HG03175 (cell line): ENCODE measurements at regions not wholly inside any gene's neighbourhood (a gene's known extent, or its start where the extent isn't known, plus 50 kb on each side); places are given as distances from the start of the nearest gene placed in this dataset.

Source experiments
- ATAC-seq: cut with Tn5 transposase; IDR thresholded peaks from one replicate; pipeline ENCODE4 v1.9.1; 2021; ENCODE audit warnings: mild to moderate bottlenecking, moderate library complexity; ENCODE audit not compliant: unreplicated experiment

GRCh38 chr6:105991561-105992314 lies 94.4 kb upstream of the PRDM1 start:
- ATAC-seq: peak; percentile 24

- no peak for ATAC-seq
Measured at GRCh38 chr6:105990151-105990550, 96.0 kb upstream of the PRDM1 start.

- no peak for ATAC-seq
Measured at GRCh38 chr6:105988812-105989577, 97.1 kb upstream of the PRDM1 start.

- ATAC-seq: no peak
Measured at GRCh38 chr6:105988321-105988720, 97.8 kb upstream of the PRDM1 start.

- no peak for ATAC-seq
Measured at GRCh38 chr6:105987516-105987915, 98.6 kb upstream of the PRDM1 start.

- ATAC-seq: no peak
Measured at GRCh38 chr6:105986998-105987397, 99.1 kb upstream of the PRDM1 start.

GRCh38 chr6:105985816-105986632 lies 100.1 kb upstream of the PRDM1 start:
- no peak for ATAC-seq

GRCh38 chr6:105985098-105985815 lies 100.9 kb upstream of the PRDM1 start:
- ATAC-seq: no peak

GRCh38 chr6:105983763-105984162 lies 102.4 kb upstream of the PRDM1 start:
- ATAC-seq: no peak

- no peak for ATAC-seq
Measured at GRCh38 chr6:105982761-105983540, 103.2 kb upstream of the PRDM1 start.

GRCh38 chr6:105981888-105982358 lies 104.2 kb upstream of the PRDM1 start:
- ATAC-seq: no peak

- no peak for ATAC-seq
Measured at GRCh38 chr6:105981002-105981887, 104.9 kb upstream of the PRDM1 start.

GRCh38 chr6:105978974-105979373 lies 107.2 kb upstream of the PRDM1 start:
- ATAC-seq: no peak

- no peak for ATAC-seq
Measured at GRCh38 chr6:105977934-105978504, 108.1 kb upstream of the PRDM1 start.

- ATAC-seq: no peak
Measured at GRCh38 chr6:105974986-105975385, 111.2 kb upstream of the PRDM1 start.

GRCh38 chr6:105972440-105972839 lies 113.7 kb upstream of the PRDM1 start:
- ATAC-seq: no peak

GRCh38 chr6:105968603-105969333 lies 117.4 kb upstream of the PRDM1 start:
- no peak for ATAC-seq
